Small intestine (tissue), 7 donors: ENCODE measurements at regions not wholly inside any gene's neighbourhood (a gene's known extent, or its start where the extent isn't known, plus 50 kb on each side); places are given as distances from the start of the nearest gene placed in this dataset.

Source experiments
- DNase-seq, 2 donors: peaks; one replicate each; pipeline versions ENCODE4 v3.0.0 to v3.0.0-alpha.2; 2013
- FAIRE-seq: peaks from 2 replicates; lab custom pipeline; 2012; peaks lifted over from hg19 to GRCh38; lab: Jason Lieb, UNC
- H3K27ac ChIP-seq, 3 donors: one replicate each; pipeline ENCODE4 v1.5.1; 2013; ENCODE audit warnings: low read length in 2 of 3, mild to moderate bottlenecking in 2 of 3, control low read depth in 1 of 3, inconsistent platforms in 1 of 3, low read depth in 1 of 3, moderate library complexity in 1 of 3
- H3K27me3 ChIP-seq, 3 donors: one replicate each; pipeline ENCODE4 v1.6.1; 2013; ENCODE audit warnings: low read length in 3 of 3, inconsistent platforms in 1 of 3; ENCODE audit not compliant: control insufficient read depth in 3 of 3, insufficient read depth in 3 of 3
- H3K36me3 ChIP-seq, 3 donors: one replicate each; pipeline ENCODE4 v1.6.1; 2013; ENCODE audit warnings: low read length in 3 of 3, inconsistent platforms in 1 of 3, low read depth in 1 of 3, mild to moderate bottlenecking in 1 of 3, moderate library complexity in 1 of 3; ENCODE audit not compliant: control insufficient read depth in 3 of 3, insufficient read depth in 2 of 3
- H3K4me1 ChIP-seq, 3 donors: one replicate each; pipeline ENCODE4 v1.6.1; 2013; ENCODE audit warnings: low read length in 2 of 3, inconsistent platforms in 1 of 3, low read depth in 1 of 3, mild to moderate bottlenecking in 1 of 3, moderate library complexity in 1 of 3; ENCODE audit not compliant: control insufficient read depth in 3 of 3, insufficient read depth in 2 of 3
- H3K4me3 ChIP-seq, 3 donors: one replicate each; pipeline ENCODE4 v1.5.1; 2013; ENCODE audit warnings: low read length in 3 of 3, control low read depth in 1 of 3, inconsistent platforms in 1 of 3, low read depth in 1 of 3, mild to moderate bottlenecking in 1 of 3, moderate library complexity in 1 of 3
- H3K9me3 ChIP-seq, 2 donors: one replicate each; pipeline ENCODE4 v1.6.1; 2013; ENCODE audit warnings: low read depth in 1 of 2, low read length in 1 of 2; ENCODE audit not compliant: control insufficient read depth in 2 of 2, insufficient read depth in 1 of 2
- WGBS, 3 donors: extraction: QIAGEN DNeasy Blood & Tissue Kit; methylation state at CpG; one replicate each; pipeline ENCODE4 v1.1.7; 2013; 5-methylcytosine and 5-hydroxymethylcytosine counted together
- donor health status: healthy with polysubstance abuse.
- donor health status: control.
- donor health status: control.
- donor health status: Bipolar disorder and iron deficiency.
- donor health status: healthy.

GRCh38 chr12:41979574-41979973 is 165.1 kb downstream of the GXYLT1 start:
- H3K4me1 ChIP-seq = no peaks in the 10 kb centered on the region
- no peak overlapping the region for H3K4me3 ChIP-seq
- FAIRE-seq (no peak), DNase-seq (no peak)
- H3K36me3 ChIP-seq = no peaks in the 10 kb centered on the region
- WGBS, 3 donors = 22 to 61% (median 32%) methylated on average over 2 of the region's 2 CpGs
- no peak overlapping the region for H3K27ac ChIP-seq
- H3K27me3 ChIP-seq = no peaks in the 10 kb centered on the region
- H3K9me3 ChIP-seq = no peaks in the 10 kb centered on the region

- H3K36me3 ChIP-seq = no peaks in the 10 kb centered on the region
- no peaks in the 10 kb centered on the region for H3K4me1 ChIP-seq
- 51 to 67% (median 63%) methylated on average over 2 of the region's 2 CpGs for WGBS, 3 donors
- peak in 1 of 2 donors; percentile 22 for DNase-seq
- no peaks in the 10 kb centered on the region for H3K9me3 ChIP-seq
- no peak for FAIRE-seq
- no peak overlapping the region for H3K27ac ChIP-seq
- no peaks in the 10 kb centered on the region for H3K27me3 ChIP-seq
- H3K4me3 ChIP-seq = no peak overlapping the region
These were observed 172.1 kb downstream of the GXYLT1 start for GRCh38 chr12:41972598-41972997.

- H3K9me3 ChIP-seq = no peaks in the 10 kb centered on the region
- DNase-seq = no peak
- no peak for FAIRE-seq
- no peak overlapping the region for H3K27ac ChIP-seq
- no peaks in the 10 kb centered on the region for H3K27me3 ChIP-seq
- WGBS, 3 donors = 73 to 86% (median 82%) methylated on average over 3 of the region's 3 CpGs
- no peaks in the 10 kb centered on the region for H3K36me3 ChIP-seq
- H3K4me1 ChIP-seq = no peaks in the 10 kb centered on the region
- no peak overlapping the region for H3K4me3 ChIP-seq
These were observed 172.5 kb downstream of the GXYLT1 start for GRCh38 chr12:41972196-41972595.

- Histone ChIP-seq H3K27ac (no peak overlapping the region), H3K27me3 (no peaks in the 10 kb centered on the region), H3K9me3 (no peaks in the 10 kb centered on the region), H3K4me3 (no peak overlapping the region), H3K36me3 (no peaks in the 10 kb centered on the region), H3K4me1 (no peaks in the 10 kb centered on the region)
- FAIRE-seq (no peak), DNase-seq (no peak)
- WGBS, 3 donors = 52 to 81% (median 60%) methylated on average over 2 of the region's 2 CpGs
These were observed 173.9 kb downstream of the GXYLT1 start for GRCh38 chr12:41970744-41971143.

- Histone ChIP-seq H3K27me3 (no peaks in the 10 kb centered on the region), H3K4me1 (no peaks in the 10 kb centered on the region), H3K36me3 (no peaks in the 10 kb centered on the region), H3K27ac (no peak overlapping the region), H3K9me3 (no peaks in the 10 kb centered on the region), H3K4me3 (no peak overlapping the region)
- no peak for DNase-seq
- no peak for FAIRE-seq
These were observed 176.1 kb downstream of the GXYLT1 start for GRCh38 chr12:41968599-41968998.

GRCh38 chr12:41967668-41968500 is 176.8 kb downstream of the GXYLT1 start:
- 54 to 67% (median 60%) methylated on average over 14 of the region's 14 CpGs for WGBS, 3 donors

GRCh38 chr12:41966916-41967315 is 177.8 kb downstream of the GXYLT1 start:
- no peak for DNase-seq
- H3K4me3 ChIP-seq = no peak overlapping the region
- H3K27ac ChIP-seq = no peak overlapping the region
- no peaks in the 10 kb centered on the region for H3K36me3 ChIP-seq
- FAIRE-seq = no peak
- H3K9me3 ChIP-seq = no peaks in the 10 kb centered on the region
- no peaks in the 10 kb centered on the region for H3K27me3 ChIP-seq
- 72 to 89% (median 72%) methylated on average over 2 of the region's 2 CpGs for WGBS, 3 donors
- H3K4me1 ChIP-seq = no peaks in the 10 kb centered on the region

More at GRCh38 chr12:41967668-41968500, 176.8 kb downstream of the GXYLT1 start:
- Histone ChIP-seq H3K4me3 (no peak overlapping the region), H3K27ac (no peak overlapping the region), H3K9me3 (no peaks in the 10 kb centered on the region), H3K4me1 (no peaks in the 10 kb centered on the region), H3K27me3 (no peaks in the 10 kb centered on the region), H3K36me3 (no peaks in the 10 kb centered on the region)
- FAIRE-seq (no peak), DNase-seq (no peak)

GRCh38 chr12:41966001-41966400 is 178.7 kb downstream of the GXYLT1 start:
- H3K36me3 ChIP-seq = no peaks in the 10 kb centered on the region
- no peaks in the 10 kb centered on the region for H3K9me3 ChIP-seq
- no peak overlapping the region for H3K27ac ChIP-seq
- H3K4me1 ChIP-seq = no peaks in the 10 kb centered on the region
- H3K4me3 ChIP-seq = no peak overlapping the region
- 52 to 69% (median 58%) methylated on average over 2 of the region's 2 CpGs for WGBS, 3 donors
- H3K27me3 ChIP-seq = no peaks in the 10 kb centered on the region
- DNase-seq = no peak
- FAIRE-seq = no peak

GRCh38 chr12:41963398-41963797 is 181.3 kb downstream of the GXYLT1 start:
- Histone ChIP-seq H3K9me3 (no peaks in the 10 kb centered on the region), H3K4me1 (no peaks in the 10 kb centered on the region), H3K4me3 (no peak overlapping the region), H3K27ac (no peak overlapping the region), H3K36me3 (no peaks in the 10 kb centered on the region), H3K27me3 (no peaks in the 10 kb centered on the region)
- no peak for DNase-seq
- no peak for FAIRE-seq
- WGBS, 3 donors = 69 to 87% (median 72%) methylated on average over 2 of the region's 2 CpGs
